ENCODE measurements at regions not wholly inside any gene's neighbourhood (a gene's known extent, or its start where the extent isn't known, plus 50 kb on each side); places are given as distances from the start of the nearest gene placed in this dataset.

GRCh38 chr21:14864211-14865021 is 200.4 kb downstream of the NRIP1 start (continued):
- TF ChIP-seq DEAF1 (CRISPR knock-in tag; IDR thresholded peaks at IDR 0.05), result 0 out of 2 replicates have a peak, but pooled peaks have one; percentile 25
- TF ChIP-seq SRF (CRISPR knock-in tag; IDR thresholded peaks at IDR 0.05), result peak in 1 of 2 experiments; percentile 56; a peak in 1 of 4 replicates
- 0 out of 2 replicates have a peak, but pooled peaks have one; percentile 6 for TF ChIP-seq CXXC5 (CRISPR knock-in tag; IDR thresholded peaks at IDR 0.05)
- TF ChIP-seq RAD21 (CRISPR knock-in tag; conservative IDR thresholded peaks at IDR 0.05 in 1 of 2, IDR thresholded peaks at IDR 0.05 in 1 of 2), result peak; percentile 45 to 82
- TF ChIP-seq ELF2 (CRISPR knock-in tag; IDR thresholded peaks at IDR 0.05), result no peak
- 0 out of 2 replicates have a peak, but pooled peaks have one; percentile 11 for TF ChIP-seq BHLHE40 (IDR thresholded peaks at IDR 0.05; ENCODE audit: low read length)
- TF ChIP-seq ASH1L (IDR thresholded peaks at IDR 0.05; ENCODE audit: borderline replicate concordance, low read depth, partially characterized antibody), result no peak
- TF ChIP-seq, protein P1, sequence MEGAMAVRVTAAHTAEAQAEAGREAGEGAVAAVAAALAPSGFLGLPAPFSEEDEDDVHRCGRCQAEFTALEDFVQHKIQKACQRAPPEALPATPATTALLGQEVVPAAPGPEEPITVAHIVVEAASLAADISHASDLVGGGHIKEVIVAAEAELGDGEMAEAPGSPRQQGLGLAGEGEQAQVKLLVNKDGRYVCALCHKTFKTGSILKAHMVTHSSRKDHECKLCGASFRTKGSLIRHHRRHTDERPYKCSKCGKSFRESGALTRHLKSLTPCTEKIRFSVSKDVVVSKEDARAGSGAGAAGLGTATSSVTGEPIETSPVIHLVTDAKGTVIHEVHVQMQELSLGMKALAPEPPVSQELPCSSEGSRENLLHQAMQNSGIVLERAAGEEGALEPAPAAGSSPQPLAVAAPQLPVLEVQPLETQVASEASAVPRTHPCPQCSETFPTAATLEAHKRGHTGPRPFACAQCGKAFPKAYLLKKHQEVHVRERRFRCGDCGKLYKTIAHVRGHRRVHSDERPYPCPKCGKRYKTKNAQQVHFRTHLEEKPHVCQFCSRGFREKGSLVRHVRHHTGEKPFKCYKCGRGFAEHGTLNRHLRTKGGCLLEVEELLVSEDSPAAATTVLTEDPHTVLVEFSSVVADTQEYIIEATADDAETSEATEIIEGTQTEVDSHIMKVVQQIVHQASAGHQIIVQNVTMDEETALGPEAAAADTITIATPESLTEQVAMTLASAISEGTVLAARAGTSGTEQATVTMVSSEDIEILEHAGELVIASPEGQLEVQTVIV (CRISPR knock-in tag; IDR thresholded peaks at IDR 0.05; ENCODE audit: borderline replicate concordance), result no peak
- peak; percentile 43; the same call in 1 of the 2 replicates for TF ChIP-seq FOSL1 (tag; conservative IDR thresholded peaks at IDR 0.05)
- no peak for TF ChIP-seq SREBF2 (CRISPR knock-in tag; IDR thresholded peaks at IDR 0.05)
- TF ChIP-seq, protein P2, sequence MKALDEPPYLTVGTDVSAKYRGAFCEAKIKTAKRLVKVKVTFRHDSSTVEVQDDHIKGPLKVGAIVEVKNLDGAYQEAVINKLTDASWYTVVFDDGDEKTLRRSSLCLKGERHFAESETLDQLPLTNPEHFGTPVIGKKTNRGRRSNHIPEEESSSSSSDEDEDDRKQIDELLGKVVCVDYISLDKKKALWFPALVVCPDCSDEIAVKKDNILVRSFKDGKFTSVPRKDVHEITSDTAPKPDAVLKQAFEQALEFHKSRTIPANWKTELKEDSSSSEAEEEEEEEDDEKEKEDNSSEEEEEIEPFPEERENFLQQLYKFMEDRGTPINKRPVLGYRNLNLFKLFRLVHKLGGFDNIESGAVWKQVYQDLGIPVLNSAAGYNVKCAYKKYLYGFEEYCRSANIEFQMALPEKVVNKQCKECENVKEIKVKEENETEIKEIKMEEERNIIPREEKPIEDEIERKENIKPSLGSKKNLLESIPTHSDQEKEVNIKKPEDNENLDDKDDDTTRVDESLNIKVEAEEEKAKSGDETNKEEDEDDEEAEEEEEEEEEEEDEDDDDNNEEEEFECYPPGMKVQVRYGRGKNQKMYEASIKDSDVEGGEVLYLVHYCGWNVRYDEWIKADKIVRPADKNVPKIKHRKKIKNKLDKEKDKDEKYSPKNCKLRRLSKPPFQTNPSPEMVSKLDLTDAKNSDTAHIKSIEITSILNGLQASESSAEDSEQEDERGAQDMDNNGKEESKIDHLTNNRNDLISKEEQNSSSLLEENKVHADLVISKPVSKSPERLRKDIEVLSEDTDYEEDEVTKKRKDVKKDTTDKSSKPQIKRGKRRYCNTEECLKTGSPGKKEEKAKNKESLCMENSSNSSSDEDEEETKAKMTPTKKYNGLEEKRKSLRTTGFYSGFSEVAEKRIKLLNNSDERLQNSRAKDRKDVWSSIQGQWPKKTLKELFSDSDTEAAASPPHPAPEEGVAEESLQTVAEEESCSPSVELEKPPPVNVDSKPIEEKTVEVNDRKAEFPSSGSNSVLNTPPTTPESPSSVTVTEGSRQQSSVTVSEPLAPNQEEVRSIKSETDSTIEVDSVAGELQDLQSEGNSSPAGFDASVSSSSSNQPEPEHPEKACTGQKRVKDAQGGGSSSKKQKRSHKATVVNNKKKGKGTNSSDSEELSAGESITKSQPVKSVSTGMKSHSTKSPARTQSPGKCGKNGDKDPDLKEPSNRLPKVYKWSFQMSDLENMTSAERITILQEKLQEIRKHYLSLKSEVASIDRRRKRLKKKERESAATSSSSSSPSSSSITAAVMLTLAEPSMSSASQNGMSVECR (CRISPR knock-in tag; IDR thresholded peaks at IDR 0.05), result no peak
- TF ChIP-seq, protein P3, sequence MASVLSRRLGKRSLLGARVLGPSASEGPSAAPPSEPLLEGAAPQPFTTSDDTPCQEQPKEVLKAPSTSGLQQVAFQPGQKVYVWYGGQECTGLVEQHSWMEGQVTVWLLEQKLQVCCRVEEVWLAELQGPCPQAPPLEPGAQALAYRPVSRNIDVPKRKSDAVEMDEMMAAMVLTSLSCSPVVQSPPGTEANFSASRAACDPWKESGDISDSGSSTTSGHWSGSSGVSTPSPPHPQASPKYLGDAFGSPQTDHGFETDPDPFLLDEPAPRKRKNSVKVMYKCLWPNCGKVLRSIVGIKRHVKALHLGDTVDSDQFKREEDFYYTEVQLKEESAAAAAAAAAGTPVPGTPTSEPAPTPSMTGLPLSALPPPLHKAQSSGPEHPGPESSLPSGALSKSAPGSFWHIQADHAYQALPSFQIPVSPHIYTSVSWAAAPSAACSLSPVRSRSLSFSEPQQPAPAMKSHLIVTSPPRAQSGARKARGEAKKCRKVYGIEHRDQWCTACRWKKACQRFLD (CRISPR knock-in tag; IDR thresholded peaks at IDR 0.05), result 0 out of 2 replicates have a peak, but pooled peaks have one; percentile 27
- no peak for TF ChIP-seq NFYB (IDR thresholded peaks at IDR 0.05; ENCODE audit: extremely low read depth, insufficient read length)

All from K562 (cell line).